DND-41 (cell line): ENCODE measurements at regions not wholly inside any gene's neighbourhood (a gene's known extent, or its start where the extent isn't known, plus 50 kb on each side); places are given as distances from the start of the nearest gene placed in this dataset.

Experiments used
- ATAC-seq: fragments of 200-7000 bp; cut with Tn5 transposase; 3 replicates; pipeline ENCODE4 v1.9.1; 2021; ENCODE audit warnings: low read depth; ENCODE audit not compliant: insufficient read depth
- DNase-seq: peaks from one replicate; pipeline ENCODE4 v3.0.0-alpha.2; 2020
- H2AFZ ChIP-seq: 2 replicates; pipeline ENCODE4 v1.6.0; 2012; ENCODE audit warnings: low read depth, low read length
- H3K27ac ChIP-seq: 2 replicates; pipeline ENCODE4 v1.5.1; 2012; ENCODE audit warnings: low read length, inconsistent platforms
- H3K27me3 ChIP-seq: fragments of 200-600 bp; sonication (generic); 2 replicates; pipeline ENCODE4 v1.6.0; 2012; ENCODE audit warnings: low read length, mild to moderate bottlenecking, inconsistent platforms; ENCODE audit not compliant: insufficient read depth, poor library complexity
- H3K36me3 ChIP-seq: 2 replicates; pipeline ENCODE4 v1.5.1; 2012; ENCODE audit warnings: low read length, inconsistent platforms; ENCODE audit not compliant: insufficient read depth
- H3K4me1 ChIP-seq: 2 replicates; pipeline ENCODE4 v1.5.1; 2012; ENCODE audit warnings: mild to moderate bottlenecking, low read length; ENCODE audit not compliant: insufficient read depth
- H3K4me2 ChIP-seq: 2 replicates; pipeline ENCODE4 v1.6.0; 2012; ENCODE audit warnings: mild to moderate bottlenecking, moderate library complexity, low read length, inconsistent platforms; ENCODE audit not compliant: insufficient read depth
- H3K4me3 ChIP-seq, 2 experiments: fragments of 200-600 bp in 1 of 2; shearing (Covaris generic) in 1 of 2; 2 replicates each; pipeline ENCODE4 v1.5.1; 2012 to 2016; ENCODE audit warnings: inconsistent platforms in 2 of 2, low read length in 2 of 2, mild to moderate bottlenecking in 2 of 2, low read depth in 1 of 2, moderate library complexity in 1 of 2
- H3K79me2 ChIP-seq: 2 replicates; pipeline ENCODE4 v1.6.0; 2012; ENCODE audit warnings: low read length, inconsistent platforms; ENCODE audit not compliant: insufficient read depth
- H3K9ac ChIP-seq: 2 replicates; pipeline ENCODE4 v1.6.0; 2012; ENCODE audit warnings: low read depth, mild to moderate bottlenecking, inconsistent platforms, low read length, moderate library complexity
- H3K9me3 ChIP-seq: 2 replicates; pipeline ENCODE4 v1.5.1; 2012; ENCODE audit warnings: low read length, moderate library complexity, mild to moderate bottlenecking, inconsistent platforms; ENCODE audit not compliant: insufficient read depth, severe bottlenecking
- H4K20me1 ChIP-seq: 2 replicates; pipeline ENCODE4 v1.6.0; 2012; ENCODE audit warnings: low read length; ENCODE audit not compliant: insufficient read depth
- CTCF ChIP-seq: IDR thresholded peaks from 2 replicates; pipeline ENCODE4 v1.5.1; 2012; ENCODE audit warnings: borderline replicate concordance, low read length, moderate library complexity, mild to moderate bottlenecking; ENCODE audit not compliant: poor library complexity, severe bottlenecking; ENCODE audit errors: extremely low read depth
- EZH2 ChIP-seq: IDR thresholded peaks from 3 replicates; pipeline ENCODE4 v1.6.1; 2012; ENCODE audit warnings: borderline replicate concordance, low read depth, mild to moderate bottlenecking, moderate library complexity, low read length, inconsistent platforms; ENCODE audit not compliant: severe bottlenecking

- no peak overlapping the region for H3K27ac ChIP-seq
- no peak overlapping the region for H3K9ac ChIP-seq
- no peak for DNase-seq
- no peak overlapping the region for H3K4me3 ChIP-seq
- no peak for TF ChIP-seq CTCF
- H3K79me2 ChIP-seq = no peaks in the 10 kb centered on the region
- no peak overlapping the region for H2AFZ ChIP-seq
- no peaks in the 10 kb centered on the region for H3K27me3 ChIP-seq
- H3K9me3 ChIP-seq = no peaks in the 10 kb centered on the region
- ATAC-seq = no peak
- no peaks in the 10 kb centered on the region for H4K20me1 ChIP-seq
- H3K4me1 ChIP-seq = no peaks in the 10 kb centered on the region
- no peak overlapping the region for H3K4me2 ChIP-seq
- no peaks in the 10 kb centered on the region for H3K36me3 ChIP-seq
Measured at GRCh38 chr5:106399391-106399790, 1271.3 kb downstream of the EFNA5 start.

GRCh38 chr5:106397700-106398099 is 1273.0 kb downstream of the EFNA5 start:
- H3K27ac ChIP-seq = no peak overlapping the region
- TF ChIP-seq EZH2 (no peak), CTCF (no peak)
- H2AFZ ChIP-seq = no peak overlapping the region
- no peaks in the 10 kb centered on the region for H4K20me1 ChIP-seq
- no peaks in the 10 kb centered on the region for H3K36me3 ChIP-seq
- H3K4me3 ChIP-seq = no peak overlapping the region
- H3K9me3 ChIP-seq = no peaks in the 10 kb centered on the region
- H3K4me1 ChIP-seq = no peaks in the 10 kb centered on the region
- no peaks in the 10 kb centered on the region for H3K79me2 ChIP-seq
- no peak overlapping the region for H3K4me2 ChIP-seq
- ATAC-seq (no peak), DNase-seq (no peak)
- H3K9ac ChIP-seq = no peak overlapping the region
- no peaks in the 10 kb centered on the region for H3K27me3 ChIP-seq

DNA sequence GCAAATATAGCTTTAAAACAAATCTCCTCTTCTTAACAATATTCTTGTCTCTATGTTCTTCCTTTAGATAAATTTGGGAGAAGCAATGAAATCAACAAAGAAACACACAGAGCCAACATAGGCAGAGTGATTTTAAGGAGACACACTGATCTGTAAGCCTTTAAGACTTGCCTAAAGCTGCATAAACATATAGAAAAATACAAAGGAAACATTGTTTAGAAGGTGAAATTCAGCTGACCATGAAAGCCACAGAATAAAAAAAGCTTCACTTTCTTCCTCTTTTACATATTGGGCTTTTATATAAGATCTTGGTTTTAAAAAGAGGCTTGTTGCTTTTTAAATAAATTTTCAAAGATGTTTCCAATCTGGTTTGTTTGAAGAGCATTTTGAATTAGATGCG is 1277.5 kb downstream of the EFNA5 start:
- H3K4me2 ChIP-seq = no peak overlapping the region

More for the DNA sequence above, 1277.5 kb downstream of the EFNA5 start:
- Histone ChIP-seq H3K9ac (no peak overlapping the region), H3K4me1 (no peaks in the 10 kb centered on the region), H3K4me3 (no peak overlapping the region), H3K9me3 (no peaks in the 10 kb centered on the region), H4K20me1 (no peaks in the 10 kb centered on the region), H3K27me3 (no peaks in the 10 kb centered on the region), H3K27ac (no peak overlapping the region), H2AFZ (no peak overlapping the region), H3K79me2 (no peaks in the 10 kb centered on the region), H3K36me3 (no peaks in the 10 kb centered on the region)
- DNase-seq (no peak), ATAC-seq (no peak)
- no peak for TF ChIP-seq EZH2
- no peak for TF ChIP-seq CTCF
